ENCODE measurements at regions not wholly inside any gene's neighbourhood (a gene's known extent, or its start where the extent isn't known, plus 50 kb on each side); places are given as distances from the start of the nearest gene placed in this dataset.
"Not testable (repeated sequence)": the region's sequence is repeated elsewhere in the genome, so short reads cannot be mapped to it uniquely, and the experiment has no call there.

- no peaks in the 10 kb centered on the region for H3K4me1 ChIP-seq
- no peak overlapping the region for H3K27ac ChIP-seq
- WGBS, 2 donors (ENCODE audit: low coverage in 1 of 2) = 30 to 50% methylated on average over 1 to 2 of the region's 9 CpGs
- ATAC-seq = no peak
- H3K9me3 ChIP-seq = no peaks in the 10 kb centered on the region
- no peaks in the 10 kb centered on the region for H3K36me3 ChIP-seq
- H3K4me3 ChIP-seq = no peak overlapping the region
- peaks cover 44% of the 10 kb centered on the region for H3K27me3 ChIP-seq
- TF ChIP-seq POLR2AphosphoS5 (IDR thresholded peaks at IDR 0.05) = no peak
- TF ChIP-seq CTCF (IDR thresholded peaks at IDR 0.05) = no peak
- TF ChIP-seq EP300 (IDR thresholded peaks at IDR 0.05) = no peak
Measured at GRCh38 chr22:22730655-22731373, 86.4 kb downstream of the GGTLC2 start.

GRCh38 chr22:22731374-22731676 lies 86.9 kb downstream of the GGTLC2 start:
- Histone ChIP-seq H3K4me3 (no peak overlapping the region), H3K27me3 (peaks cover 44% of the 10 kb centered on the region), H3K9me3 (no peaks in the 10 kb centered on the region), H3K27ac (no peak overlapping the region), H3K4me1 (no peaks in the 10 kb centered on the region), H3K36me3 (no peaks in the 10 kb centered on the region)
- 80 to 90% methylated on average over 1 to 2 of the region's 4 CpGs for WGBS, 2 donors (ENCODE audit: low coverage in 1 of 2)
- no peak for TF ChIP-seq POLR2A (IDR thresholded peaks at IDR 0.05)
- TF ChIP-seq EP300 (IDR thresholded peaks at IDR 0.05) = no peak
- no peak for TF ChIP-seq POLR2AphosphoS5 (IDR thresholded peaks at IDR 0.05)
- TF ChIP-seq CTCF (IDR thresholded peaks at IDR 0.05) = no peak
- ATAC-seq = no peak

- H3K9me3 ChIP-seq, H3K4me3 ChIP-seq, H3K36me3 ChIP-seq, H3K4me1 ChIP-seq, ATAC-seq, H3K27ac ChIP-seq: not testable (repeated sequence)
- H3K27me3 ChIP-seq = peaks cover 39% of the 10 kb centered on the region
- WGBS, 2 donors (ENCODE audit: low coverage in 1 of 2) = 50 to 65% methylated on average over 1 to 2 of the region's 2 CpGs
Measured at GRCh38 chr22:22733006-22733405, 88.6 kb downstream of the GGTLC2 start.

GRCh38 chr22:22733881-22734373 lies 89.5 kb downstream of the GGTLC2 start:
- no peak for ATAC-seq
- TF ChIP-seq POLR2A (IDR thresholded peaks at IDR 0.05) (no peak), CTCF (IDR thresholded peaks at IDR 0.05) (no peak), POLR2AphosphoS5 (IDR thresholded peaks at IDR 0.05) (no peak), EP300 (IDR thresholded peaks at IDR 0.05) (no peak)
- no peaks in the 10 kb centered on the region for H3K9me3 ChIP-seq

GRCh38 chr22:22734395-22735272 lies 90.2 kb downstream of the GGTLC2 start:
- H3K9me3 ChIP-seq, ATAC-seq, H3K27ac ChIP-seq, H3K4me1 ChIP-seq, H3K36me3 ChIP-seq, H3K4me3 ChIP-seq: not testable (repeated sequence)
- H3K27me3 ChIP-seq = peaks cover 36% of the 10 kb centered on the region
- 81 to 100% methylated on average over 1 to 10 of the region's 17 CpGs for WGBS, 2 donors (ENCODE audit: low coverage in 1 of 2)

More at GRCh38 chr22:22733881-22734373, 89.5 kb downstream of the GGTLC2 start:
- H3K4me1 ChIP-seq = no peaks in the 10 kb centered on the region
- 71 to 84% methylated on average over 1 to 6 of the region's 7 CpGs for WGBS, 2 donors (ENCODE audit: low coverage in 1 of 2)
- no peaks in the 10 kb centered on the region for H3K36me3 ChIP-seq
- H3K27me3 ChIP-seq = peaks cover 40% of the 10 kb centered on the region
- H3K4me3 ChIP-seq = no peak overlapping the region
- H3K27ac ChIP-seq = no peak overlapping the region

- not testable (repeated sequence) for H3K9me3 ChIP-seq, H3K4me3 ChIP-seq, H3K27ac ChIP-seq, H3K4me1 ChIP-seq, ATAC-seq, H3K36me3 ChIP-seq
- peaks cover 30% of the 10 kb centered on the region for H3K27me3 ChIP-seq
- 81 to 95% methylated on average over 3 to 4 of the region's 4 CpGs for WGBS, 2 donors (ENCODE audit: low coverage in 1 of 2)
Measured at GRCh38 chr22:22735276-22735675, 90.9 kb downstream of the GGTLC2 start.

Measured in gastroesophageal sphincter (tissue), 4 donors.